ENCODE measurements at regions not wholly inside any gene's neighbourhood (a gene's known extent, or its start where the extent isn't known, plus 50 kb on each side); places are given as distances from the start of the nearest gene placed in this dataset.

DNA sequence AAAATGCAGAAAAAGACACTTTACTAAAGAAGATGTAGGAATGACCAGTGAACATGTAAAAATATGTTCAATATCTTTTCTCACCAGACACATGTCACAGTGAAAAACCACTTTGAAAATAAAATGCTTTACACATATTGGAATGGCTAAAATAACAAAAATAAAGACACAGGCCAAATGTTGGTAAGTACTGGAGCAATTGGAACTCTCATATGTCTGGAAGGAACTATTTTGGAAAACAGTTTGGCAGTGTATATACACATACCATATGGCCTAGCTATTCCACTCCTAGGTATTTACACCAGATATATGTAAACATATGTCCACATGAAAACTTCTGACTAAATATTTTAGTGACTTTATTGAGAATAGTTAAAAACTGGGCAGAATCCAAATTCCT is 927.2 kb downstream of the BRINP3 start:
- Histone ChIP-seq H3K36me3 (ENCODE audit: low read depth) (no peaks in the 10 kb centered on the region), H3K4me3 (no peak overlapping the region), H3F3A (ENCODE audit: insufficient read depth) (no peaks in the 10 kb centered on the region), H3K27me3 (replicated peaks; ENCODE audit: insufficient read depth) (no peaks in the 10 kb centered on the region), H4K20me1 (ENCODE audit: insufficient read depth) (no peaks in the 10 kb centered on the region), H3K9ac (no peak overlapping the region), H3K27ac (no peak overlapping the region), H3K79me2 (ENCODE audit: insufficient read depth) (no peaks in the 10 kb centered on the region), H3K4me1 (ENCODE audit: insufficient read depth) (no peaks in the 10 kb centered on the region), H3K9me3 (ENCODE audit: low read depth) (no peaks in the 10 kb centered on the region), H3K9me2 (ENCODE audit: insufficient read depth) (no peaks in the 10 kb centered on the region), H3K4me2 (ENCODE audit: unreplicated experiment) (no peak overlapping the region), H2AFZ (no peak overlapping the region)
- in situ Hi-C loops (cut with MboI), result no loop called here
- no peak for DNase-seq
- TF ChIP-seq EZH2phosphoT487 (IDR thresholded peaks at IDR 0.05; ENCODE audit: insufficient read depth, low read depth), result no peak
- TF ChIP-seq EZH2 (IDR thresholded peaks at IDR 0.05; ENCODE audit: insufficient read depth, poor library complexity, severe bottlenecking), result no peak

GRCh38 chr1:189563784-189564183 is 913.9 kb downstream of the BRINP3 start:
- Histone ChIP-seq H3K27me3 (replicated peaks; ENCODE audit: insufficient read depth) (no peaks in the 10 kb centered on the region), H3K27ac (no peak overlapping the region), H3K9ac (no peak overlapping the region), H3F3A (ENCODE audit: insufficient read depth) (no peaks in the 10 kb centered on the region), H3K79me2 (ENCODE audit: insufficient read depth) (no peaks in the 10 kb centered on the region), H2AFZ (no peak overlapping the region), H3K4me3 (no peak overlapping the region), H3K36me3 (ENCODE audit: low read depth) (no peaks in the 10 kb centered on the region), H3K4me1 (ENCODE audit: insufficient read depth) (no peaks in the 10 kb centered on the region), H4K20me1 (ENCODE audit: insufficient read depth) (no peaks in the 10 kb centered on the region), H3K4me2 (ENCODE audit: unreplicated experiment) (no peak overlapping the region), H3K9me3 (ENCODE audit: low read depth) (no peaks in the 10 kb centered on the region), H3K9me2 (ENCODE audit: insufficient read depth) (no peaks in the 10 kb centered on the region)
- in situ Hi-C loops (cut with MboI), result no loop called here
- no peak for DNase-seq
- WGBS, 2 experiments (ENCODE audit: low coverage in 1 of 2, low lambda C conversion rate in 2 of 2, missing lambda C conversion rate in 2 of 2), result 53 to 61% methylated on average over 4 of the region's 4 CpGs
- no peak for TF ChIP-seq EZH2 (IDR thresholded peaks at IDR 0.05; ENCODE audit: insufficient read depth, poor library complexity, severe bottlenecking)
- TF ChIP-seq EZH2phosphoT487 (IDR thresholded peaks at IDR 0.05; ENCODE audit: insufficient read depth, low read depth), result no peak

DNA sequence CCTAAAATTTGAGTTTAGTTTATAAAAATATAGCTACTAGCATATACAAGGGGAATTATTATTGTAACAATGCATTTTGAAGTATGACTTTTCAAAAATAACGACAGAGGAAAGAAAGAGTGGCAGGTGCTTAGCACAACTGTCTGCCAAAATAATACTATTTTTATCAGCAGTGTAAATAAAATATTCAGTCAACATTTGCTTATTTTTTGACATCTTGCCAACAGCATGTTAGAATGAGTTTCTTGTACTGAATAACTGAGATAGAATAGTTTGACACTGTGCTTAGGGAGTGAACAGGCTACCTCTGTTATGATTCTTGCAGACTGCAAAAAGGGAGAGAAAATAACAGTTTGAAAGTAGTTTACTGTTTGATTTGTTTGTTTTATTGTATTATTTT is 909.8 kb downstream of the BRINP3 start:
- in situ Hi-C loops (cut with MboI), result no loop called here
- Histone ChIP-seq H3K4me3 (no peak overlapping the region), H2AFZ (no peak overlapping the region), H3K4me1 (ENCODE audit: insufficient read depth) (no peaks in the 10 kb centered on the region), H3K36me3 (ENCODE audit: low read depth) (no peaks in the 10 kb centered on the region), H3K9ac (no peak overlapping the region), H3K4me2 (ENCODE audit: unreplicated experiment) (no peak overlapping the region), H3K9me3 (ENCODE audit: low read depth) (no peaks in the 10 kb centered on the region), H3K27ac (no peak overlapping the region), H3K27me3 (replicated peaks; ENCODE audit: insufficient read depth) (no peaks in the 10 kb centered on the region), H3K79me2 (ENCODE audit: insufficient read depth) (no peaks in the 10 kb centered on the region), H3K9me2 (ENCODE audit: insufficient read depth) (no peaks in the 10 kb centered on the region), H4K20me1 (ENCODE audit: insufficient read depth) (no peaks in the 10 kb centered on the region), H3F3A (ENCODE audit: insufficient read depth) (no peaks in the 10 kb centered on the region)
- DNase-seq, result no peak
- TF ChIP-seq EZH2phosphoT487 (IDR thresholded peaks at IDR 0.05; ENCODE audit: insufficient read depth, low read depth) (no peak), EZH2 (IDR thresholded peaks at IDR 0.05; ENCODE audit: insufficient read depth, poor library complexity, severe bottlenecking) (no peak)
- 14 to 15% methylated on average over 1 of the region's 1 CpG for WGBS, 2 experiments (ENCODE audit: low coverage in 1 of 2, low lambda C conversion rate in 2 of 2, missing lambda C conversion rate in 2 of 2)

DNA sequence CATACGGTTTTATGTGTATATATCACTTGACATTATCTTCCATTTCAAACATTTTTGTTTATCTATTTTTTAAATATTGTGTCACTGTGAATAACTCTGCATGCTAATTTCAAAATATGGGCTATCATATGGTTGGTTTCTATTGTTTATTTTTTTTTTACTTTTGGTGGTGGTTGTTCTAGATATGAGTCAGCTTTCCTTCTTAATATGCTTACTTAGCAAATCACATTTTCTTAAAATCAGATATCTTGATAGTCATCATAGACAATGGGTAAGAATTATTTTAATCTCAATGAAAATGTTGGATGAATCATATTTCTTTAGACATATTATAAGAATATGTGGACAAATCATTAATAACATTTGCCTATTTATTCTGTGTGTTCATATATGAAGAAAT is 881.5 kb downstream of the BRINP3 start:
- Histone ChIP-seq H4K20me1 (ENCODE audit: insufficient read depth) (no peaks in the 10 kb centered on the region), H3K36me3 (ENCODE audit: low read depth) (no peaks in the 10 kb centered on the region), H3K27me3 (replicated peaks; ENCODE audit: insufficient read depth) (no peaks in the 10 kb centered on the region), H3K4me2 (ENCODE audit: unreplicated experiment) (no peak overlapping the region), H3K27ac (no peak overlapping the region), H2AFZ (no peak overlapping the region), H3K4me1 (ENCODE audit: insufficient read depth) (no peaks in the 10 kb centered on the region), H3K9ac (no peak overlapping the region), H3K9me2 (ENCODE audit: insufficient read depth) (no peaks in the 10 kb centered on the region), H3F3A (ENCODE audit: insufficient read depth) (no peaks in the 10 kb centered on the region), H3K79me2 (ENCODE audit: insufficient read depth) (no peaks in the 10 kb centered on the region), H3K9me3 (ENCODE audit: low read depth) (no peaks in the 10 kb centered on the region), H3K4me3 (no peak overlapping the region)
- in situ Hi-C loops (cut with MboI), result no loop called here
- whole genome bisulfite sequencing, 2 experiments (ENCODE audit: low coverage in 1 of 2, low lambda C conversion rate in 2 of 2, missing lambda C conversion rate in 2 of 2), result 3 to 7% methylated on average over 1 of the region's 1 CpG
- no peak for DNase-seq
- TF ChIP-seq EZH2 (IDR thresholded peaks at IDR 0.05; ENCODE audit: insufficient read depth, poor library complexity, severe bottlenecking), result no peak
- TF ChIP-seq EZH2phosphoT487 (IDR thresholded peaks at IDR 0.05; ENCODE audit: insufficient read depth, low read depth), result no peak

DNA sequence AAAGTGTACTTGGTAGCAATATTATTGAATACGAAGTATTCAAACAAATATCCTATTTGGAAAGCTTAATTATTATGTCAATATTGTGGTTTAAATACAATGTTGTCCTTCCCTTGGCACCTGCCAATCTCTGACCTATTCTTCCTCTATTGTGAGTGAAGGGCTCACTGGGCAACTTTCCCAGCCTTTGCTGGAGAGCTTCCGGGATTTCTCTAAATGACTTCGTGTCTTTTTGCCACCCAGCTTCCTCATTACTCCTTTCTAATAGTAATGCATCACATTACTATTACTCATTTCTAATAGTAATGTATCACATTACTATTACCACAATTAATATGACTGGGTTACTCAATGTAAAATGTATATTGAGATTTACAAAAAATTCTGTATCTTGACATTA is 880.6 kb downstream of the BRINP3 start:
- Histone ChIP-seq H3K9me2 (ENCODE audit: insufficient read depth) (no peaks in the 10 kb centered on the region), H3K27me3 (replicated peaks; ENCODE audit: insufficient read depth) (no peaks in the 10 kb centered on the region), H3F3A (ENCODE audit: insufficient read depth) (no peaks in the 10 kb centered on the region), H3K9me3 (ENCODE audit: low read depth) (no peaks in the 10 kb centered on the region), H3K9ac (no peak overlapping the region), H4K20me1 (ENCODE audit: insufficient read depth) (no peaks in the 10 kb centered on the region), H3K4me3 (no peak overlapping the region), H3K27ac (no peak overlapping the region), H2AFZ (no peak overlapping the region), H3K36me3 (ENCODE audit: low read depth) (no peaks in the 10 kb centered on the region), H3K4me1 (ENCODE audit: insufficient read depth) (no peaks in the 10 kb centered on the region), H3K4me2 (ENCODE audit: unreplicated experiment) (no peak overlapping the region), H3K79me2 (ENCODE audit: insufficient read depth) (no peaks in the 10 kb centered on the region)
- WGBS, 2 experiments (ENCODE audit: low coverage in 1 of 2, low lambda C conversion rate in 2 of 2, missing lambda C conversion rate in 2 of 2), result 15 to 22% methylated on average over 3 of the region's 3 CpGs
- DNase-seq, result no peak
- in situ Hi-C loops (cut with MboI), result no loop called here
- TF ChIP-seq EZH2 (IDR thresholded peaks at IDR 0.05; ENCODE audit: insufficient read depth, poor library complexity, severe bottlenecking) (no peak), EZH2phosphoT487 (IDR thresholded peaks at IDR 0.05; ENCODE audit: insufficient read depth, low read depth) (no peak)
